ENCODE measurements at regions not wholly inside any gene's neighbourhood (a gene's known extent, or its start where the extent isn't known, plus 50 kb on each side); places are given as distances from the start of the nearest gene placed in this dataset.

DNA sequence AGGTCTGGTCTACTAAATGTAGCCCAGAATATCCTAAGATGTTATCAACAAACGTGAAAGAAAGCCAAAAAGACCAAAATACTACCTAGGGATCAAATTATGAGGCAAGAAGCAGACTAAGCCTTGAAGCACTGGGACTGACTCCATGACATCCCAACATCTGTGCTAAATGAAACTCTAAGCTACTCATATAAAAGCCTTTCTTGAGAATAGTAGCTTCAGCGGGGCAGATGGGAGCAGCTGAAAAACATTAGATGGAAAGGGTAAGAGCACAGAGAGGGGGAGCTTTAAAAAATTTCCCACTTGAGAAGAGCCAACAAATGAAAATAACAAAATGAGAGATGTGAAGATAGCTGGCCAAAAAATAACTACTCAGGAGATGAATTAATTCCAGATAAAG lies 81.7 kb downstream of the MAD2L1 start:
- DNase-seq (ENCODE audit: low spot score): no peak
- ATAC-seq (ENCODE audit: low FRiP score): no peak
- TF ChIP-seq, protein P1, sequence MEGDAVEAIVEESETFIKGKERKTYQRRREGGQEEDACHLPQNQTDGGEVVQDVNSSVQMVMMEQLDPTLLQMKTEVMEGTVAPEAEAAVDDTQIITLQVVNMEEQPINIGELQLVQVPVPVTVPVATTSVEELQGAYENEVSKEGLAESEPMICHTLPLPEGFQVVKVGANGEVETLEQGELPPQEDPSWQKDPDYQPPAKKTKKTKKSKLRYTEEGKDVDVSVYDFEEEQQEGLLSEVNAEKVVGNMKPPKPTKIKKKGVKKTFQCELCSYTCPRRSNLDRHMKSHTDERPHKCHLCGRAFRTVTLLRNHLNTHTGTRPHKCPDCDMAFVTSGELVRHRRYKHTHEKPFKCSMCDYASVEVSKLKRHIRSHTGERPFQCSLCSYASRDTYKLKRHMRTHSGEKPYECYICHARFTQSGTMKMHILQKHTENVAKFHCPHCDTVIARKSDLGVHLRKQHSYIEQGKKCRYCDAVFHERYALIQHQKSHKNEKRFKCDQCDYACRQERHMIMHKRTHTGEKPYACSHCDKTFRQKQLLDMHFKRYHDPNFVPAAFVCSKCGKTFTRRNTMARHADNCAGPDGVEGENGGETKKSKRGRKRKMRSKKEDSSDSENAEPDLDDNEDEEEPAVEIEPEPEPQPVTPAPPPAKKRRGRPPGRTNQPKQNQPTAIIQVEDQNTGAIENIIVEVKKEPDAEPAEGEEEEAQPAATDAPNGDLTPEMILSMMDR (IDR thresholded peaks at IDR 0.05): no peak

DNA sequence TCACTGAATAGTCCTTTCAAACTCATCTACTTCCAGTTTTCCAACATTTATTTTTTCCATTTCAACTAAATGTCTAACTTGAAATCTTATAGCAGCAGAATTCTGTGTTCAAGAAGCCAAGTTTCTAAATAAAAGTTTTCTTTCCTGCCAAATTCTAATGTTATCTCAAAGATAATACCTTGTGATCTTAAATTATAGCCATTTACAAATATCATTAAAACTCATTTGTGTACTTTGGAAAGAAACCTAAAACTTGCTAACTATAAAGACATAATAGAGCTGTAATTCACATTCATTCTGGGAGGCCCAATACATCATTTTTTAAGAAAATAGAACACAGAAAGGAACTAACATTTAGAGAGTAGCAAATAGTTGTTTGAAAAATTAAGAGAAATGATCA lies 83.9 kb downstream of the MAD2L1 start:
- DNase-seq (ENCODE audit: low spot score) (no peak), ATAC-seq (ENCODE audit: low FRiP score) (no peak)
- TF ChIP-seq, protein P1 (IDR thresholded peaks at IDR 0.05): no peak

DNA sequence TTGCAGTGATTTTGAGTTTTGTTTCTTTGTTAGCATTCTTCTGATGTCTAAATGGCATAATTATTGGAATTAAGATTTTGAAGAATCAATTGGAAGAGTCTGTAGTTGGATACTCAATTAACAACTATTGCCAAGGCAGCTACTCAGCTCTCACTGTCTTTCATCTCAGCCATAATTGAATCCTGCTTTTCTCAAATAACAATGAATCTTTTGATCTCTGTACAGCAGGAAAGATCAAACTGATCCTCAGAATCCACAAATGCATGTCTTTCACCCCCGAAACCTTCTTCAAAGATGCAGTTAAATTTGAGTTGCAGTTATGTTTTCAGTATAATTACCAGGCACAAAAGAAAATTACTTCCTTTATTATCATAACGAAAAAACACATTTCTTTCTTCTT lies 86.2 kb downstream of the MAD2L1 start:
- DNase-seq (ENCODE audit: low spot score) (no peak), ATAC-seq (ENCODE audit: low FRiP score) (no peak)
- TF ChIP-seq, protein P1 (IDR thresholded peaks at IDR 0.05): no peak

DNA sequence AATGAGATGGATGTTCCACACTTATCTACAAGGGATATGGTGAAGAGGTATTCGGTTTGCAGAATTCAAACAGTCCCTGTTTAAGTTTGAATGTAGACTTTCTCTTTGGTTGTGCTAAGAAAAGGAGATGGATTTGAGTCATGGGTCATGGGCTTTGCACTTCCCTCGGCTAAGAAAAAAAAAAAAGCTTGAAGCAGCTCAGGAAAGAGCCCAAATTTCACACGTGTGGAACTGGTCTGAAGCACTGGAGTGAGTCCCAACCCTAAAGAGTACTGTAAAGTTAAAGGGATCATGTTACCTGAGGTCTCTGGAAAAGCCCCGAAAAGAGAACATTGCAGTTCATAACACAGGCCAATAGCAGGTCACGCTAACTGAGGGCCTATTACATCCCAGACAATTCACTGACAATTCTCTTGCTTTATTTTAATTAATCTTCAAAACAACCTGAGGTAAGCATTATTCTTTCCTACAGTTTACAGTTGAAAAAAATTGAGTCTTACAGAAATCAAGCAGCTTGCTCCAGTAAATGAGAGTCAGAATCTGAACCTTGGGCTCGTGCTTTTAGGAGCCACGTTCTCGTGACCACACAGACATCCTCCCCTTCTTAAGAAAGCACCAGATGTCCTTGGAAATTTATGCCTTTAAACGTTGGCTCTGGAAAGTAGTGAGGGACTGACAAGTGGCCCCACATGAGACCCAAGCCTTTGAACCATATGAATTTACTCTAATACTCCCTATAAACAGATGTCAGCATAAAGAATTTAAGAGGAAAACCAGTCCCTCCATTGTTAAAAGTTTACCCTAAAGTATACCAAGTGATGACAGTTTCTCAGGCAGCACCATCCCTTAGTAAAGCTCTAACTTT lies 89.3 kb downstream of the MAD2L1 start:
- no peak for ATAC-seq (ENCODE audit: low FRiP score)
- TF ChIP-seq, protein P1 (IDR thresholded peaks at IDR 0.05): no peak
- no peak for DNase-seq (ENCODE audit: low spot score)

DNA sequence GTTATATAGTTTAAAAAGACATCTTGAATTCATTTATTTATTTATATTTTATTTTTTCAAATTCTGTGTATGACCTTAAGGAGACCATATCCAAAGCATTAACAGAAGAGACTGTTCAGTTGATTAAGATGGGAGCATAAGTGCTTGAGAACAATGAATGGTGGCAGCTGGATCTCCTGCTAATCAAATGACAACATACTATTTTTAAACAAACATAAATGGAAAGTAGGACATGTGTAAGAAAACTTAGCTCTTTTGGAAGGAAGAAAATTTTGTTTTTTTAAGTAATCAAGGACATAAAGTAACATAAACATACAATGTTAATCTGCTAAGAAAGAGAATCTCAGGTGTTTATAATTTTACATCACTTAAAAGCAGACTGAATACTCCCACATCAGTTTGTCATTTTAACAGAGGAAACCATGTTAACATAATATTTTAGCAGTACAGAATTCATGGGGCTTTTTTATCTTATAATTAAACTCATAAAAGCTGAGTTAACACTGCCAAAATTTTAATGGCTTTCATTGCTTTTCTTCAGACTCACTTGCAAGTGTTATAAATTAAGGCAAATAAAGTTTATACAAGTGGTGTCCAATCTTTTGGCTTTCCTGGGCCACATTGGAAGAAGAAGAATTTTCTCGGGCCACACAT lies 95.1 kb downstream of the MAD2L1 start:
- ATAC-seq (ENCODE audit: low FRiP score) (no peak), DNase-seq (ENCODE audit: low spot score) (no peak)
- TF ChIP-seq, protein P1 (IDR thresholded peaks at IDR 0.05): no peak

DNA sequence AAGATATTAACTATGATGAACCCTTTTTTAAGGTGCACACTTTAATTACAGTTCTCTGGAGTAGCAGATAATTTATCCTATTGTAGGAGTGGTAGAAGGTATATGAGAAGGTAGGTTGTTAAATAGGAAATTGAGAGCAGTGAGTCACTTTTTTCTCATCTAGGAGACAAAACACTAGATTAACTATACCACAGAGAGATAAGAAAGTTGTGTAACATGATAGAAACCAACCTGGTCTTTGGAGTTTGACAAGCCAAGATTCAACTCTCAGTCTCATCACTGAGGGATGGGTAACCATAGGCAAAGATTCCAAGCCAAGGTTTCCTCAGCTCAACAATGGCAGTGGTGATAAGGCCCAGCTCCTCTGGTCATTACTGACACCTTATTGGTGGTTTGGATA lies 104.0 kb downstream of the MAD2L1 start:
- TF ChIP-seq, protein P1 (IDR thresholded peaks at IDR 0.05): no peak
- DNase-seq (ENCODE audit: low spot score): no peak
- no peak for ATAC-seq (ENCODE audit: low FRiP score)

DNA sequence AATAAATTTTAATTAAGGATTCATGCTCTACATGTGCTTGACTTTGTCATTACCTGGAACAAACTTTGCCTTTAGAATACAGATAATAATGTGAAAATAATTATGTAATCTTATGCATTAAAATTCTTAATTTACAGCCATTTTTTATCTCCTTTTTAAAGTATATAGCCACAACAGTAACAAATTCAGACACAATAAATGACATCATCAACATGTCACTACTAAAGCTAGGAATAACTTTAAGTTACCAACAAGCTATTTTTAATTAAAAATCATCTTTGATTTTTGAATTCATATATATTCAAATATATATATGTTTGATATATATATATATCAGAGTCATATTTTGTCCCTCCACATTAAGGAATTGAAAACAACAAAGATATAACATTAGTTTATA lies 107.7 kb downstream of the MAD2L1 start:
- TF ChIP-seq, protein P1 (IDR thresholded peaks at IDR 0.05): no peak
- no peak for ATAC-seq (ENCODE audit: low FRiP score)
- DNase-seq (ENCODE audit: low spot score): no peak
